H1 (cell line): ENCODE measurements at regions not wholly inside any gene's neighbourhood (a gene's known extent, or its start where the extent isn't known, plus 50 kb on each side); places are given as distances from the start of the nearest gene placed in this dataset.

Experiments used
- CTCF ChIA-PET: fragments of 300-600 bp; sonication (Branson Sonifier 250); formaldehyde crosslinking; loops from one replicate; lab custom pipeline; 2021; ENCODE audit not compliant: partially characterized antibody; lab: Charles Lee
- POLR2A ChIA-PET: fragments of 300-600 bp; sonication (Branson Sonifier 250); formaldehyde crosslinking; loops from one replicate; lab custom pipeline; 2021; ENCODE audit warnings: inconsistent platforms; ENCODE audit not compliant: partially characterized antibody; lab: Charles Lee
- DNase-seq, 2 experiments: peaks; one replicate each; pipeline versions ENCODE4 v3.0.0 to v3.0.0-alpha.2; 2010 to 2022; ENCODE audit warnings: low spot score in 2 of 2, low read depth in 1 of 2, mixed read lengths in 1 of 2
- FAIRE-seq: peaks from 2 replicates; lab custom pipeline; 2011; peaks lifted over from hg19 to GRCh38; lab: Jason Lieb, UNC
- H2AFZ ChIP-seq: 2 replicates; pipeline ENCODE4 v1.8.1; 2012; ENCODE audit warnings: low read length, inconsistent platforms
- H2AK5ac ChIP-seq: 2 replicates; pipeline ENCODE4 v1.6.1; 2013; ENCODE audit warnings: low read depth, low read length
- H2BK120ac ChIP-seq: replicated peaks from 2 replicates; pipeline ENCODE3; 2013; ENCODE audit warnings: low read depth, low read length, inconsistent platforms
- H2BK12ac ChIP-seq: 2 replicates; pipeline ENCODE4 v1.6.1; 2013; ENCODE audit warnings: low read depth, low read length
- H2BK15ac ChIP-seq: 2 replicates; pipeline ENCODE4 v1.6.1; 2013; ENCODE audit warnings: low read length
- H2BK20ac ChIP-seq: 2 replicates; pipeline ENCODE4 v1.6.1; 2013; ENCODE audit warnings: low read length
- H2BK5ac ChIP-seq: 2 replicates; pipeline ENCODE4 v1.6.1; 2013; ENCODE audit warnings: low read depth, low read length
- H3K14ac ChIP-seq: 2 replicates; pipeline ENCODE4 v1.6.1; 2013; ENCODE audit warnings: inconsistent platforms; ENCODE audit not compliant: insufficient read length
- H3K18ac ChIP-seq: 2 replicates; pipeline ENCODE4 v1.6.1; 2013; ENCODE audit warnings: low read length; ENCODE audit errors: extremely low read depth
- H3K23ac ChIP-seq: 2 replicates; pipeline ENCODE4 v1.6.1; 2013; ENCODE audit warnings: inconsistent platforms; ENCODE audit not compliant: insufficient read length
- H3K23me2 ChIP-seq: 2 replicates; pipeline ENCODE4 v1.6.1; 2013; ENCODE audit warnings: low read depth, low read length
- H3K27ac ChIP-seq: 2 replicates; pipeline ENCODE4 v1.6.1; 2011; ENCODE audit warnings: low read depth, low read length, inconsistent platforms
- H3K27me3 ChIP-seq, 4 experiments: replicated peaks in 1 of 4; 1 replicate in 1 of 4; 2 replicates in 3 of 4; pipeline versions ENCODE4 v1.6.1 to v1.8.1; 2011 to 2013; ENCODE audit warnings: low read length in 3 of 4, mild to moderate bottlenecking in 3 of 4, inconsistent platforms in 2 of 4, mixed read lengths in 2 of 4, moderate library complexity in 1 of 4; ENCODE audit not compliant: control insufficient read depth in 3 of 4, insufficient read depth in 3 of 4; ENCODE audit errors: extremely low read depth in 1 of 4
- H3K36me3 ChIP-seq, 4 experiments: 2 replicates each; pipeline versions ENCODE4 v1.6.1 to v1.8.1; 2011 to 2013; ENCODE audit warnings: mild to moderate bottlenecking in 4 of 4, low read length in 3 of 4, moderate library complexity in 2 of 4, control low read depth in 1 of 4, inconsistent platforms in 1 of 4; ENCODE audit not compliant: insufficient read depth in 4 of 4, control insufficient read depth in 2 of 4
- H3K4ac ChIP-seq: replicated peaks from 2 replicates; pipeline ENCODE3; 2013; ENCODE audit warnings: low read length, low read depth, mixed read lengths, inconsistent platforms; ENCODE audit not compliant: insufficient read length
- H3K4me1 ChIP-seq, 4 experiments: replicated peaks in 1 of 4; 1 replicate in 1 of 4; 2 replicates in 3 of 4; pipeline versions ENCODE4 v1.6.1 to v1.8.1; 2011 to 2013; ENCODE audit warnings: low read length in 3 of 4, inconsistent platforms in 2 of 4, mixed read lengths in 1 of 4; ENCODE audit not compliant: insufficient read depth in 4 of 4, control insufficient read depth in 3 of 4
- H3K4me2 ChIP-seq, 2 experiments: 2 replicates each; pipeline versions ENCODE4 v1.6.1 to v1.8.1; 2011 to 2013; ENCODE audit warnings: low read depth in 2 of 2, low read length in 2 of 2, control low read depth in 1 of 2, inconsistent platforms in 1 of 2, mild to moderate bottlenecking in 1 of 2; ENCODE audit not compliant: insufficient read depth in 1 of 2
- H3K4me3 ChIP-seq, 4 experiments: fragments of 200-600, 300-600 bp in 1 of 4; sonication (generic), shearing (Covaris generic), sonication (Bioruptor Twin) in 1 of 4; 2 replicates each; pipeline versions ENCODE4 v1.5.1 to v1.8.1; 2011 to 2016; ENCODE audit warnings: low read length in 4 of 4, low read depth in 3 of 4, control low read depth in 2 of 4, inconsistent platforms in 2 of 4, mild to moderate bottlenecking in 2 of 4, mixed read lengths in 1 of 4, moderate library complexity in 1 of 4; ENCODE audit not compliant: insufficient read depth in 2 of 4; ENCODE audit errors: extremely low read depth in 1 of 4
- H3K56ac ChIP-seq: replicated peaks from 2 replicates; pipeline ENCODE3; 2013; ENCODE audit warnings: low read depth, mild to moderate bottlenecking, mixed read lengths, low read length, inconsistent platforms; ENCODE audit not compliant: insufficient read length
- H3K79me1 ChIP-seq: 2 replicates; pipeline ENCODE4 v1.6.1; 2013; ENCODE audit warnings: low read depth, low read length, control low read depth
- H3K79me2 ChIP-seq, 2 experiments: 2 replicates each; pipeline versions ENCODE4 v1.6.1 to v1.8.1; 2012 to 2013; ENCODE audit warnings: low read length in 2 of 2, mild to moderate bottlenecking in 2 of 2, inconsistent platforms in 1 of 2; ENCODE audit not compliant: insufficient read depth in 2 of 2, control insufficient read depth in 1 of 2
- H3K9ac ChIP-seq, 4 experiments: replicated peaks in 1 of 4; 1 replicate in 1 of 4; 2 replicates in 3 of 4; pipeline versions ENCODE4 v1.6.1 to v1.8.1; 2011 to 2013; ENCODE audit warnings: low read depth in 3 of 4, low read length in 3 of 4, control low read depth in 2 of 4, mild to moderate bottlenecking in 2 of 4, moderate library complexity in 2 of 4, inconsistent platforms in 1 of 4; ENCODE audit errors: extremely low read depth in 1 of 4
- H3K9me3 ChIP-seq, 2 experiments: 2 replicates each; pipeline versions ENCODE4 v1.6.1 to v1.8.1; 2012 to 2013; ENCODE audit warnings: mild to moderate bottlenecking in 2 of 2, moderate library complexity in 2 of 2, control low read depth in 1 of 2, inconsistent platforms in 1 of 2, low read depth in 1 of 2, low read length in 1 of 2, mixed read lengths in 1 of 2; ENCODE audit not compliant: insufficient read depth in 2 of 2
- H4K20me1 ChIP-seq, 2 experiments: replicated peaks in 1 of 2; 2 replicates each; pipeline versions ENCODE3 to v1.8.1; 2011 to 2013; ENCODE audit warnings: inconsistent platforms in 2 of 2, low read length in 2 of 2, mild to moderate bottlenecking in 1 of 2; ENCODE audit not compliant: insufficient read depth in 2 of 2, control insufficient read depth in 1 of 2
- H4K5ac ChIP-seq: 2 replicates; pipeline ENCODE4 v1.6.1; 2013; ENCODE audit warnings: low read length, low read depth, mixed read lengths, inconsistent platforms; ENCODE audit not compliant: insufficient read length
- H4K8ac ChIP-seq: 2 replicates; pipeline ENCODE4 v1.8.0; 2013; ENCODE audit warnings: mild to moderate bottlenecking, moderate library complexity, low read length, inconsistent platforms; ENCODE audit not compliant: insufficient read depth; ENCODE audit errors: extremely low read depth
- H4K91ac ChIP-seq: replicated peaks from 2 replicates; pipeline ENCODE3; 2013; ENCODE audit warnings: low read length, mixed read lengths, inconsistent platforms; ENCODE audit not compliant: insufficient read length
- CHD2 ChIP-seq: IDR thresholded peaks from 2 replicates; pipeline ENCODE4 v1.6.1; 2012; ENCODE audit warnings: low read length, improper control_type of control experiment
- EP300 ChIP-seq, 2 experiments: IDR thresholded peaks; 1 replicate in 1 of 2; 2 replicates in 1 of 2; pipeline ENCODE4 v1.6.1; 2011 to 2012; ENCODE audit warnings: low read depth in 2 of 2, low read length in 2 of 2, mild to moderate bottlenecking in 2 of 2, borderline replicate concordance in 1 of 2, inconsistent platforms in 1 of 2, moderate library complexity in 1 of 2
- FOSL1 ChIP-seq: IDR thresholded peaks from 2 replicates; pipeline ENCODE4 v1.6.1; 2011; ENCODE audit warnings: mild to moderate bottlenecking, low read depth, low read length, moderate library complexity; ENCODE audit not compliant: insufficient read depth
- NANOG ChIP-seq: IDR thresholded peaks from 2 replicates; pipeline ENCODE4 v1.6.1; 2011; ENCODE audit warnings: low read length, low read depth, mild to moderate bottlenecking, inconsistent platforms; ENCODE audit not compliant: insufficient read depth, poor library complexity, severe bottlenecking
- POU5F1 ChIP-seq: IDR thresholded peaks from 2 replicates; pipeline ENCODE4 v1.6.1; 2011; ENCODE audit warnings: low read depth, mild to moderate bottlenecking, low read length, moderate library complexity
- RXRA ChIP-seq: IDR thresholded peaks from 2 replicates; pipeline ENCODE4 v1.6.1; 2011; ENCODE audit warnings: low read depth, mild to moderate bottlenecking, low read length, moderate library complexity; ENCODE audit not compliant: insufficient read depth
- SIX5 ChIP-seq: IDR thresholded peaks from 2 replicates; pipeline ENCODE4 v1.6.1; 2011; ENCODE audit warnings: mild to moderate bottlenecking, low read depth, low read length
- USF2 ChIP-seq: IDR thresholded peaks from 2 replicates; pipeline ENCODE4 v1.6.1; 2011; ENCODE audit warnings: low read length, improper control_type of control experiment
- WGBS, 2 experiments: shearing (Covaris generic) in 1 of 2; methylation state at CpG; one replicate each; pipeline versions ENCODE4 v1.1.6 to v1.1.7; 2013 to 2015; ENCODE audit warnings: low lambda C conversion rate in 2 of 2, mixed read lengths in 2 of 2, inconsistent platforms in 1 of 2, low coverage in 1 of 2, missing lambda C conversion rate in 1 of 2; ENCODE audit not compliant: insufficient replicate concordance in 2 of 2, insufficient coverage in 1 of 2, insufficient read length in 1 of 2; ENCODE audit errors: extremely low coverage in 1 of 2, missing lambda C conversion rate in 1 of 2; 5-methylcytosine and 5-hydroxymethylcytosine counted together
- TF ChIP-seq, protein P1 (sequence below): IDR thresholded peaks from 2 replicates; pipeline ENCODE4 v1.6.1; 2011; ENCODE audit warnings: low read depth, mild to moderate bottlenecking, low read length; ENCODE audit not compliant: insufficient read depth
- TF ChIP-seq, protein P2 (sequence below), 3 experiments: IDR thresholded peaks; 1 replicate in 2 of 3; 2 replicates in 1 of 3; pipeline versions ENCODE4 v1.5.1 to v1.6.1; 2011; ENCODE audit warnings: low read length in 3 of 3, mild to moderate bottlenecking in 3 of 3, inconsistent platforms in 2 of 3, low read depth in 1 of 3, moderate library complexity in 1 of 3; ENCODE audit not compliant: insufficient read depth in 1 of 3; ENCODE audit errors: control extremely low read depth in 1 of 3

DNA sequence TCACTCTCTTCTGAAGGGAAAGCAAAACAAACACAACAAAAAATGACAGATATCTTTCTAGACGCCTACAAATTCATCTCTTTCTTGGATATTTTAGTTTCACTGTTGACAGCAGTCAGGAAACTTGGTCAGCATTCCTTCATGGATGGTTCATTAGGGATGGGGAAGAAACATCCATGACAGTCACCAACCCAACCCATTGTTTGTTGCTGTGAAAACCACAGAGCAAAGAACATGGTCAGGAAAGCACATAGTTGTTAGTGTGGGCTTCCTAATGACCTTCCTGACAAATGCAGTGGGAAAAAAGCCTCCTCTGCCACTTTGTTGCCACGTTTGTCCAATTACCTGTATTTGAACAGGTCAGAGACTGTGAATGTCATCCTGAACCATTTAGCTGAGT, 139.8 kb upstream of the SNX19 start:
- Histone ChIP-seq H3K23me2 (no peaks in the 10 kb centered on the region), H2BK12ac (no peak overlapping the region), H3K56ac (no peak overlapping the region), H4K5ac (no peak overlapping the region), H3K4me1 (peaks cover 2 to 10% (median 5%) of the 10 kb centered on the region in 4 experiments; a peak in 2 of 7 replicates), H3K4ac (no peak overlapping the region), H4K20me1 (no peaks in the 10 kb centered on the region), H2AK5ac (no peak overlapping the region), H3K18ac (no peak overlapping the region), H3K79me2 (no peaks in the 10 kb centered on the region), H4K8ac (no peak overlapping the region), H3K36me3 (no peaks in the 10 kb centered on the region), H2BK5ac (no peak overlapping the region), H3K9me3 (no peaks in the 10 kb centered on the region), H3K4me3 (no peak overlapping the region), H3K9ac (no peak overlapping the region), H3K14ac (no peak overlapping the region), H3K27ac (no peak overlapping the region), H2BK120ac (no peak overlapping the region), H3K27me3 (no peaks in the 10 kb centered on the region), H3K4me2 (no peak overlapping the region), H4K91ac (no peak overlapping the region), H2AFZ (no peak overlapping the region), H3K79me1 (no peaks in the 10 kb centered on the region), H2BK20ac (no peak overlapping the region), H3K23ac (no peak overlapping the region), H2BK15ac (no peak overlapping the region)
- POLR2A ChIA-PET = no interaction called here
- FAIRE-seq (no peak), DNase-seq (no peak)
- WGBS, 2 experiments = 86% methylated on average over 2 of the region's 2 CpGs; no CpG with 5 or more reads in 1 of the 2 experiments
- CTCF ChIA-PET = interaction anchor here (2.8 kb wide), 1 partner anchor 9 kb away, joined by 11 read pairs; no protein-coding TSS in a partner anchor
- no peak for TF ChIP-seq EP300 (IDR thresholded peaks at IDR 0.05; ENCODE audit: borderline replicate concordance in 1 of 2, low read depth in 2 of 2, low read length in 2 of 2)
- TF ChIP-seq FOSL1 = no peak
- no peak for TF ChIP-seq POU5F1
- TF ChIP-seq, protein P1, sequence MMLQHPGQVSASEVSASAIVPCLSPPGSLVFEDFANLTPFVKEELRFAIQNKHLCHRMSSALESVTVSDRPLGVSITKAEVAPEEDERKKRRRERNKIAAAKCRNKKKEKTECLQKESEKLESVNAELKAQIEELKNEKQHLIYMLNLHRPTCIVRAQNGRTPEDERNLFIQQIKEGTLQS = no peak
- TF ChIP-seq, protein P2, sequence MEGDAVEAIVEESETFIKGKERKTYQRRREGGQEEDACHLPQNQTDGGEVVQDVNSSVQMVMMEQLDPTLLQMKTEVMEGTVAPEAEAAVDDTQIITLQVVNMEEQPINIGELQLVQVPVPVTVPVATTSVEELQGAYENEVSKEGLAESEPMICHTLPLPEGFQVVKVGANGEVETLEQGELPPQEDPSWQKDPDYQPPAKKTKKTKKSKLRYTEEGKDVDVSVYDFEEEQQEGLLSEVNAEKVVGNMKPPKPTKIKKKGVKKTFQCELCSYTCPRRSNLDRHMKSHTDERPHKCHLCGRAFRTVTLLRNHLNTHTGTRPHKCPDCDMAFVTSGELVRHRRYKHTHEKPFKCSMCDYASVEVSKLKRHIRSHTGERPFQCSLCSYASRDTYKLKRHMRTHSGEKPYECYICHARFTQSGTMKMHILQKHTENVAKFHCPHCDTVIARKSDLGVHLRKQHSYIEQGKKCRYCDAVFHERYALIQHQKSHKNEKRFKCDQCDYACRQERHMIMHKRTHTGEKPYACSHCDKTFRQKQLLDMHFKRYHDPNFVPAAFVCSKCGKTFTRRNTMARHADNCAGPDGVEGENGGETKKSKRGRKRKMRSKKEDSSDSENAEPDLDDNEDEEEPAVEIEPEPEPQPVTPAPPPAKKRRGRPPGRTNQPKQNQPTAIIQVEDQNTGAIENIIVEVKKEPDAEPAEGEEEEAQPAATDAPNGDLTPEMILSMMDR (IDR thresholded peaks at IDR 0.05; ENCODE audit: control extremely low read depth in 1 of 3, insufficient read depth in 1 of 3, low read depth in 1 of 3, low read length in 3 of 3) = no peak
- TF ChIP-seq CHD2 = no peak
- TF ChIP-seq NANOG = no peak
- TF ChIP-seq SIX5 = no peak
- TF ChIP-seq USF2 = no peak
- TF ChIP-seq RXRA = no peak
